Ureter (tissue), 1 donor: ENCODE measurements at regions not wholly inside any gene's neighbourhood (a gene's known extent, or its start where the extent isn't known, plus 50 kb on each side); places are given as distances from the start of the nearest gene placed in this dataset.
"Not testable (repeated sequence)": the region's sequence is repeated elsewhere in the genome, so short reads cannot be mapped to it uniquely, and the experiment has no call there.

Experiments
- DNase-seq: peaks from one replicate; pipeline ENCODE4 v3.0.0-alpha.2; 2020; ENCODE audit warnings: low spot score
- donor health status: DM: yes; HTN: yes; CAD: no.

- no peak for DNase-seq
These were observed 90.7 kb downstream of the GADD45G start for GRCh38 chr9:89695441-89695891.

GRCh38 chr9:89695979-89696378, 91.2 kb downstream of the GADD45G start:
- DNase-seq, result not testable (repeated sequence)

GRCh38 chr9:89696780-89697179, 92.0 kb downstream of the GADD45G start:
- no peak for DNase-seq

- no peak for DNase-seq
These were observed 92.7 kb downstream of the GADD45G start for GRCh38 chr9:89697553-89697952.

GRCh38 chr9:89698411-89699005, 93.7 kb downstream of the GADD45G start:
- no peak for DNase-seq

- no peak for DNase-seq
These were observed 94.8 kb downstream of the GADD45G start for GRCh38 chr9:89699646-89700045.

GRCh38 chr9:89701221-89701798, 96.5 kb downstream of the GADD45G start:
- no peak for DNase-seq

DNA sequence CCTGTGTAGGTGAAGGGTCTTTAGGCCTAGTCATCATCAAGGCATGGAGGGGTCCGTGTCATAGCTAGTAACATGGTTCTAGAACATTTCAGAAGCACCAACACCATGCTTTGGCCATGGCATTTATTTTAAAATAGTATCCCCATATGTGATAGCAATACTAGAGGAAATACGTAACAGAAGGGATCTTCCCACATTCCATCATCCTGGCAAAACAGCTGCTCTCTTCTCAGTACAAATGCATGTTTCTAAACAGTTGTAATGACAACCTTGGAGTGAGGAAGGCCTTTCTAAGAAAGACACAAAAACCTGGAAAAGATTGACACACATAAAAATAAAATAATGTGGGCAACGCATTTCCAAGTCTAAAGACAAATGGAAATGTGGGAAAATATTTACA, 97.6 kb downstream of the GADD45G start:
- no peak for DNase-seq

GRCh38 chr9:89705651-89706050, 100.8 kb downstream of the GADD45G start:
- no peak for DNase-seq

GRCh38 chr9:89706086-89706485, 101.3 kb downstream of the GADD45G start:
- no peak for DNase-seq

DNA sequence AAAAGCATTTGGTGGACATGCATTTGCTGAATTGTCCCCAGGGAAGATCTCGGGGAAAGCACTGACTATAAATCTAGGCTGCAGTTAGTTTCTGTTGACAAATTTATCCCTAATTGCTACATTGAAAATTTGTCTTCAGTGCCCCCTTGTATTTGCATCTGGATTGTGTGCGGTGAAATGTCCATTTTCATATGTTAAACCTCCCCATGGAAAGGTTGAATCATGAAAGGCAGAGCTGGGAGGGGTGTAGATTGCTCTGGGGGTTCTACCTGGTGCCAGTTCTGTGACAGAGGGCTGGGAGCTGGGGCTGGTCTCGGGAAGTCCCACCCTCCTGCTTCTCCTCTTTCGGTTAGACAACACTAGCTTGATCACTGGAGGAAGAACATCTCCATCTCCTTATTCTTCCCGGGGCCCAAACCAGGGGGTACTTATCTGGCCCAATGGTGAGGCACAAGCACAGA, 101.9 kb downstream of the GADD45G start:
- no peak for DNase-seq

DNA sequence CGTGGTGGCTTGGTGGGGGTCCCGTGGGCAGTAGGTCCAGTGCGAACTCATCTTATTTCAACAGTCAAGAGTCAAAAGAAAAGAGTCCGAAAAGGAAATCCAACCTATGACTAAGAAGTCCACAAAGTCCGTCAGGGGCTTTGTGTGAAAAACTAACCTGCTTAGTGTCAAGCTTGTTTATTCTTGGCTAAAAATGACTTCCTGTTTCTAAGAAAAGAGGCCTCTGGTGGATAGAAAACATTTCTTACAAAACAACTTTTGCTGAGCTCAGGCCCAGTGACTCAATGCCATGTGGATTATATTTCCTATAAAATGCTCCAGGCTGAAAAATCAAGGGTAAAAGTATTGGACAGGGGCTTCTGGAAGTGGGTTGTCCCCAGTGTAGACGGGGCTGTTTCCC, 105.9 kb downstream of the GADD45G start:
- no peak for DNase-seq

DNA sequence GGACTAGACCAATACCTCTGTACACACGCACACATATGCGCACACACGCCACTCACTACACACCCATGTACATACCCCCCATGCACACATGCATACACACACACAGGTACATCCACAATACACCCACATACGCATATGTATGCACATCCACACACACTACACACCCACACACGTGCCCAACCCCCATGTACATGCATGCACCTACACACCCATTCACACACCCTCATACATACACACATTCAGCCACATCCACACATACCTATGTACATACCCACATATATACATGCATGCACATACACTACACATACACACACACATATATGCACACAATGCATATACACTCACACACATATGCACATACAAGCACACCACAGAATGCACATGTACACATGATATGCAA, 107.1 kb downstream of the GADD45G start:
- no peak for DNase-seq

GRCh38 chr9:89712283-89712682, 107.5 kb downstream of the GADD45G start:
- no peak for DNase-seq

GRCh38 chr9:89714321-89714720, 109.5 kb downstream of the GADD45G start:
- no peak for DNase-seq

GRCh38 chr9:89715318-89715858, 110.6 kb downstream of the GADD45G start:
- no peak for DNase-seq

GRCh38 chr9:89715881-89716280, 111.1 kb downstream of the GADD45G start:
- no peak for DNase-seq

- DNase-seq, result no peak
These were observed 111.7 kb downstream of the GADD45G start for GRCh38 chr9:89716559-89716958.

DNA sequence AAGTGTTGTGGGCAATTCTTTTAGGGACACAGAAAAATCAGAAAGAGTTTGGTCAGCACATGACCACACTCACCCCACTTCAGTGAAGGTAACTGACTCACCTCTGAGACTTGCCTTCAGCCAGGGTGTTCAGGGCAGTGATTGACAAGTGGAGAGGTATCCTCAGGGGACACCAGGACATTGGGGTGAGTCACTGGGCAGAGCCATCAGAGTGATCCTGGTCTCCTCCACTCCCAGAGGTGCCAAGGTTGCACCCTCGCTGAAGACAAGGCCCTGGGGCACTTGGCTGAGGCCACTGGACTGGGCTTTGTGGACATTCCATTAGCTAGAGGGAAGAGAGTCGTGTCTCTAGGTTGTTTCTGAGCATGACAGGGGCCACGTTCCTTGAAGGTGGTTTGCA, 113.4 kb downstream of the GADD45G start:
- no peak for DNase-seq

- no peak for DNase-seq
These were observed 113.8 kb downstream of the GADD45G start for GRCh38 chr9:89718651-89719050.

DNA sequence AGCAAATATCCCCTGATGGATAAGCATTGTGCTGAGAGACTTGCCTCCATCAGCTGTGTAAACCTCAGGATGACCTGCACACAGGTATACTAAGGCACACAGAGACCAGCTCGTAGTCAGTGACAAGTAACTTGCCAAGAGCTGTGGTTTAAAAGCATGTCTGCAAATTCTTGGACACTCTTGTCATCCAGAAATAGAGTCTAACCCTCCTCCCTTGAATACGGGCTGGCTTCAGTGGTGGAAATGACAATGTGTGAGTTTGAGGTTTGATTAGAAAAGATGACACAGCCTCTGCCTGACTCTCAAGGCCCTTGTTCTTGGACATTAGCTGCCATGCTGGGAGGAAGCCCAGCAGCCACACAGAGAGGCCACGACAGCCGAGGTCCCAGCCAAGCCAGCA, 114.4 kb downstream of the GADD45G start:
- DNase-seq, result no peak

GRCh38 chr9:89720696-89721175, 115.9 kb downstream of the GADD45G start:
- DNase-seq, result no peak

- DNase-seq, result no peak
These were observed 116.4 kb downstream of the GADD45G start for GRCh38 chr9:89721176-89721700.
